ENCODE measurements at regions not wholly inside any gene's neighbourhood (a gene's known extent, or its start where the extent isn't known, plus 50 kb on each side); places are given as distances from the start of the nearest gene placed in this dataset.
"Not testable (repeated sequence)": the region's sequence is repeated elsewhere in the genome, so short reads cannot be mapped to it uniquely, and the experiment has no call there.

GRCh38 chr2:111355823-111356511, 235.3 kb downstream of the BCL2L11 start:
- TF ChIP-seq EZH2phosphoT487 (IDR thresholded peaks at IDR 0.05; ENCODE audit: insufficient read depth, low read depth); EZH2 (IDR thresholded peaks at IDR 0.05; ENCODE audit: insufficient read depth, poor library complexity, severe bottlenecking): not testable (repeated sequence)

Data from GM23248 (cell line).